NOMO-1 treated with DMSO at 0.1 percent for 48 hours (cell line): ENCODE measurements at regions not wholly inside any gene's neighbourhood (a gene's known extent, or its start where the extent isn't known, plus 50 kb on each side); places are given as distances from the start of the nearest gene placed in this dataset.

Experiments used
- DNase-seq: peaks from one replicate; lab custom pipeline; 2025; ENCODE audit not compliant: unreplicated experiment; lab: John Stamatoyannopoulos, UW

DNA sequence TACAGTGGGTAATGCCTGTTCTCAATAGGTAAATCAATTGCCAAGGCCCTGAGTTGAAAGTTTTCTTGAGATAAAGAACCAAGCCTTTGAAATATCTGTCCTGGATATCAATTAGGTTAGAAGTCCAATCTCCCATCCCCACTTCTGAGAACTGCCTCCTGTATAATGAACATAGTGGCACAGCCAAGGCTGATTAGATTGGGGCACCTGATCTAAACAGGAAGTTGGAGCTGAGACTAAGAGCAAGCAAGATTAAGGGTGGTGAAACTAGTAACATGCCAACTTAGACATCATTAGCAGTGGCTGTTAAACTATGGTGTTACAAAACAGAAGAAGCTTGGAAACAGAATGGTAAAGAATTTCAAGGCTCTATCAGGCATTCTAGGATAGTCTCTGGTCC lies 137.7 kb upstream of the TMEM108 start:
- DNase-seq, result no peak

- DNase-seq, result no peak
These were observed 140.1 kb upstream of the TMEM108 start for GRCh38 chr3:132898141-132898540.

DNA sequence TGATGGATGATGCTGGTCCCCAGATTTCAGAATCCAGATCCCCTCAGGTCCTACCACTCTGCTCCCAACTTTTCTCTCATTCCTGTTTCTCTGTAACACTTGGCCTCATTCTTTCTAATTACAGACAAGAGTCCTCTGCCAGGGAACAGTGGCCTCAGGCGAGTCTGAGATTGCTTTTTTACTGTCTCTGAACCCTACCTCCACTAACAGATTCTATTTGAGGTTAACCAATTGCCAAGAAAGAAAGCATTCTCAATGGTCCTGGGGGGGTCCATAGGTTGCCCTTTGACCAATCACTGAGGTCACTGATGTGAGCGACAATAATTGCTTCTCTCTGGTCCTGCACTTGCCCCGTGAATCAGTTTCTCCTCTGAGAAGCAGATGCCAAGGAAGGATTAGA lies 145.2 kb upstream of the TMEM108 start:
- DNase-seq, result no peak

DNA sequence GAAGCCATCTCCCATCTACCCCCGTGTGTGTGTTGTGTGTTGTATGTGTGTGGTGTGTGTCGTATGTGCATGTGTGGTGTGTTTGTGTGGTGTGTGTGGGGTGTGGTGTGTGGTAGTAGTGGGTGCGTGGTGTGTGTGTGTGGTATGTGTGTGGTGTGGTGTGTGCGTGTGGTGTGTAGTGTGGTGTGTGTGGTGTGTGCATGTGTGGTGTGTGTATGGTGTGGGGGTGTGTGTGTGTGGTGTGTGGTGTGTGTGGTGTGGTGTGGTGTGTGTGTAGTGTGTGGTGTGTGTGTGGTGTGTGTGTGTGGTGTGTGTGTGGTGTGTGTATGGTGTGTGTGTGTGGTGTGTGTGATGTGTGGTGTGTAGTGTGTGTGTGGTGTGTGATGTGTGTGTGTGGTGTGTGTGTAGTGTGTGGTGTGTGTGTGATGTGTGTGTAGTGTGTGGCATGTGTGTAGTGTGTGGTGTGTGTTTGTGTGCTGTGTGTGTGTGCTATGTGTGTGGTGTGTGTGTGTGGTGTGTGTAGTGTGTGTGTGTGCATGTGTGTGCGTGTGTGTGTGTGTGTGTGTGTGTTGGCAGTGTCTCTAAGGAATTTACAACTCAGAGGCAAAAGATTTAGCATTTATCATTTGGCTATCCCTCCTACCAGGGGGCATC lies 156.3 kb upstream of the TMEM108 start:
- DNase-seq, result no peak

DNA sequence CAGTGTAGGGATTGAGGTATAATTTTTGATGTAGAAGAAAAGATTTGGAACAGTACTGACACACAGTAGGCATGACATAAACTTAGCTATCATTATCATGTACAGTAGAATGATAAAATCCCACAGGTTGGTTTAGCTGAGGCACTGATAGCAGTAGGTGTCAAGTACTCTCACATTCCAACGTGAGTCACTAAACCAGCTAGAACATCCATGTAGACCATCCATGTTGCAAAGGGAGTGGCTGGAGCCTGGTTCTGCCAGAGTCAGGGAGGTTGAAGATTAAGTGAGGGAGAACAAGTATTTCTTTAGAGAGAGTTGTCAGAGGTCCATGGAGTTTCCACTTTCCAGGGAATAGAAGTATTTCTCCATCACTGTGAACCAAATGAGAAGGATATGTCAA lies 157.2 kb upstream of the TMEM108 start:
- DNase-seq, result no peak

GRCh38 chr3:132879656-132880055 lies 157.4 kb upstream of the NPHP3 start:
- no peak for DNase-seq

DNA sequence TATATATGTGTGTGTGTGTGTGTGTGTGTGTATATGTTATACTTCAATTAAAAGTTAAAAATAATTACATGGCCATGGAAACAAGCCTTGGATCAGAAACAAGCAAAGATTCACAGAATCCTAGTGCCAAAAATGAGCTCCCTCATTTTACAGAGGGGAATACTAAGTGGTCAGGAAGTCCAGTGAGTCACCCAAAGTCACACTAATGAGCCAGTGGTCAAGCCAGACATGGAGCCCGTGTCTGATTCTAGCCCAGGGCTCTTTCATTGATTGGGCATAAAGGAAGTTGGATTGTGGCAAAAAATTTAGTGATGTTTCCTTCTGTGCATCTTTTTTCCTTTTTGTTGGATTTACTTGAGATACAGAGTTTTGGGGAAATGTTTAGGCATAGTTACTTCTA lies 152.5 kb upstream of the NPHP3 start:
- no peak for DNase-seq

DNA sequence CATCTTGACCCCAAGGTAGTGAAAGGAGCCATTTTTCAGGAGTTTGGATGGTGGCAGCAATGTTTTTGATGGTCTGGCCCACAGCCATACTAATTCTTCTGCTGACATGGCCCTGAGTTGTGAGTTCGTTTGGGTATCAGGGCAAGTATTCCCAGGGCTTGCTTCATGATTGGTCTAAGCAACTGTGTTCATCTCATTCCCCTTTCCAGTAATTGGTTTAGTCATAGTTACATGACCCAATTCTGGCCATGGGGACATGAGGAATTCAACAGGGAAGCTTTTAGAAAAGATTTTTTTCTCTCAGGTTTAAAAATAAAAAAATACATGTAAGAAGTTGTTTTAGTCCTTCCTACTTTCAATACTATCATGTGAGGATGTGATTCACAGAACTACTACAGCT lies 150.5 kb upstream of the NPHP3 start:
- DNase-seq, result no peak

GRCh38 chr3:132871956-132872355 lies 149.7 kb upstream of the NPHP3 start:
- no peak for DNase-seq

DNA sequence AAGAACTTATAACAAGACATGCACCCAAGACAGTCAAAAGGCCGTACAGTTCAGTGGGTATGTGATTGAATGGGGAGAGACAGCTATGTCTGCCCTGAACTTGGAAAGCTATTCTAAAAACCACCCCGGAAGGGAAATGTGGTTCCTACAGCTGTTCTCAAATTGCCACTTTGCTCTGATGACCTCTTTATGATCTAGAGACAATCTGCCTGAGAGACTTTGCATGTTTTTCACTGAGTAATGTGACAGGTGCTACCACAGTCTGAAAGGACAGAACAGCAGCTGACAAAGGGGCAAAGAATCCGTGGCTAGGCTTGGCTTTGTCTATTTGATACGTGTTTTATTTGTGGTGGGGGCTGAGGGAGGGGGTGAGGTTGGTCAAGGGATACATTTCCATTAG lies 148.3 kb upstream of the NPHP3 start:
- DNase-seq, result no peak

DNA sequence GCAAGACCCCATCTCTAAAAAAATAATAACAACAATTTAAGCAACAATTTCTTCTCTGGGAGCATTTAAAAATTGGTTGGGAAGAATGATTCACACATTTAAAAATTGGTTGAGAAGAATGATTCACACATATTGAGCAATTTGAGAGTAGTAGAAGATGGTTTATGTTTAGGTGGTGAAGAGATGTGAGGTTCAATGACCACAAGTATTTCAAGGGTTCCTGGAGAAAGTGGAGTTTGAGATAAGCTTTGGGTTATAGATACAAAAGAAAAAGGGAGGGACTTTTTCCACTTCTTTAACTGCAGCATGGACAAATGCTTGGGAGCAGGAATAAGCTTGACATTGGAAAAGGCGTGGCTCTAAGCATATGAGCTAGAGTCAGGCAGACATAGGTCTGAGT lies 145.7 kb upstream of the NPHP3 start:
- DNase-seq, result peak; percentile 9

DNA sequence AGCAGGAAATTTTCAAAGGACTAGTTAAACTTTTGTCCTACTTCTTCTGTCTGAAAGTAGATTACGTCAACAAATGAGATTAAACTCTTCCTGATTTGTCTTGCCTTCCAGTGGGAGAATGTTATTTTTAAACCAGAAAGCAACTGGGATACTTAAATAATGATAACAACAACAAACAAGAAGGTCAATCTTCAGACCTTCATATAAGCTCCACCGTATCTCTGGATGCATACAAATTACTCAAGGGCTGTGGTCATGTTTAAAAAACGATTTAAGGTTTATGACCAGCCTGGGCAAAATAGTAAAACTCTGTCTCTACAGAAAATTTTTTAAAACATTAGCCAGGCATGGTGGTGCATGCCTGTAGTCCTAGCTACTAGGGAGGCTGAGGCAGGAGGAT lies 145.3 kb upstream of the NPHP3 start:
- no peak for DNase-seq

DNA sequence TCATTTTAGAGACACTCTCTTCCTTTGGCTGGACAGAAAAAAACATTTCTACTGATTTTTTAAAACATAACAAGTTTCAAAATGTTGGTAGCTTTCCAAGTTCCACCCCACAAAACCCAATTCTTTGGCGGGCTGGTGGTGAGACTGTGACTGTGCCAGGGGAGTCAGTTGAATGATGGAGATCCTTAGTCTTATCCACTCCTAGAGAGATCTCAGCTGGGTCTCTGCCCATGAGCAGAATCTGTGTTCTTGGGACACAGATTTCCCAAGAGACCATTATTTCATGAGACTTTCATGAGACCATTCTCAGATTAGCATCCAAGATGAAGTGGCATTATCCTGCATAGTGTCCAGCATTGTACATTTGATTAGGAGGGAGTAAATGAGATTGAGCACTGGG lies 135.1 kb upstream of the NPHP3 start:
- DNase-seq, result no peak

DNA sequence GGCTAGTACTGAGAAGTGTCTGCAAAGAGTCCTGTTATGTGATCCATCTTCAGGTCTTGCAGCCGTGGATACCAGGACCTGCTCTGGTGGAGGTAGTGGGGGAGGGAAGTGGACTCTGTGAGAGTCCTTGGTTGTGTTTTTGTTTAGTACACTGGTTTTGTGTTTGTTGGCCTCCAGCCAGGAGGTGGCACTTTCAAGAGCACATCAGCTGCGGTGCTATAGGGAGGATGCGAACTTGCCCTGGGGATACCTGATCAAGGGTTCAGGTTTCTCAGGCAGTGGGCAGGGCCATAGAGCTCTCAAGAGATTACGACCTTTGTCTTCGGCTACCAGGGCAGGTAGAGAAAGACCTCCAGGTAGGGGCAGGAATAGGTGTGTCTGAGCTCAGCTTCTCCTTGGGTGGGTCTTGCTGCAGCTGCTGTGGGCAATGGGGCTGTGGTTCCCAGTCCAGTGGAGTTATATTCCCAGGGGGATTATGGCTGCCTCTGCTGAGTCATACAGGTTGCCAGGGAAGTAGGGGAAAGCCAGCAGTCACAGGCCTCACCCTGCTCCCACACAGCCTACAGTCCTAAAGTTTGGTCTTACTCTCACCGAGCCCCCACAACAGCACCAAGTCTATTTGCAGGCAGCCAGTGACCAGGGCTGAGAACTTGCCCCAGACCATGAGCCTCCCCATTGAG lies 132.8 kb upstream of the NPHP3 start:
- no peak for DNase-seq

DNA sequence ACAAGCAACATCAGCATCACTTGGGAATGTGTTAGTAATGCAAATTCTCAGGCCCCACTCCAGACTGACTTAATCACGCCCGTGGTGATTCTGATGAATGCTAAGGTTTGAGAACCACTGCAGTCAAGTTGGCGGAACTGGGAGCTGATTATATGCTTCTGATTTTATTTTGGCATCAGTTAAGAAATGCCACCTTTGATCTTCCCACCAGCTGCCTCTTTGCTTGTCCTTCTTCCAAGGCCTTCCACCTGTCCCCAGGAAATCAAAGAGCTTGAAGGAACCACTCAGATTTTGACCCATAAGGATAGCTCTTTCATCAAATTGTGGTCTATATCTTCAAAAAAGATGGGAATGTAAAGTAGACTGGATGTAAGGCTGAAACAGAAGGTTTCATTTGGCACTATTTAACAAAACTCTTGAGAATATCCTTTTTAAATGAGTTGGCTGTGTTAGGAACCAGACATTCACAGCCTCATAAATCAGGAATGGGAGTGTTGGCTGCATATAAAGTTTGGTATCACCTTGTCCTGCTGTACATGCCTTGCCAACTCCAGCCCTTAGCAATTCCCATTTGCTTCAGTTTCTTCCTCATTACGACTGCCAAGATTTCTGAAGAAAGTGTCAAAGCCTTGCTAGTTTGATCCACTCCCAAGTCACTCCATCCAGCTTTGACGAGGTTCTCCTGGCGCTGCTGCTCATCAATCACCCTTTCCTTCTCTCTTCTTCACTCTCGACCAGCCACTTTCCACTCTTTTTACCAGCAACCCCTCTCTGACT lies 125.8 kb upstream of the NPHP3 start:
- no peak for DNase-seq

- DNase-seq, result no peak
These were observed 121.8 kb upstream of the NPHP3 start for GRCh38 chr3:132843851-132844553.

GRCh38 chr3:132843349-132843748 lies 121.1 kb upstream of the NPHP3 start:
- DNase-seq, result no peak

- DNase-seq, result no peak
These were observed 119.4 kb upstream of the NPHP3 start for GRCh38 chr3:132841621-132842020.

GRCh38 chr3:132840201-132840700 lies 118.0 kb upstream of the NPHP3 start:
- DNase-seq, result no peak

- DNase-seq, result no peak
These were observed 116.3 kb upstream of the NPHP3 start for GRCh38 chr3:132838477-132838876.

GRCh38 chr3:132837615-132838014 lies 115.4 kb upstream of the NPHP3 start:
- DNase-seq, result no peak
